22Rv1 (cell line): ENCODE measurements at regions not wholly inside any gene's neighbourhood (a gene's known extent, or its start where the extent isn't known, plus 50 kb on each side); places are given as distances from the start of the nearest gene placed in this dataset.

Experiments used
- H3K27ac ChIP-seq: fragments of 450-650 bp; 2 replicates; pipeline ENCODE4 v1.5.1; 2017
- ZFX ChIP-seq: fragments of 450-650 bp; IDR thresholded peaks from 2 replicates; pipeline ENCODE4 v1.6.1; 2017; ENCODE audit warnings: antibody characterized with exemption, borderline replicate concordance
- TF ChIP-seq, protein P1 (sequence below): fragments of 450-650 bp; IDR thresholded peaks from 2 replicates; pipeline ENCODE4 v1.5.1; 2017; ENCODE audit warnings: mild to moderate bottlenecking

DNA sequence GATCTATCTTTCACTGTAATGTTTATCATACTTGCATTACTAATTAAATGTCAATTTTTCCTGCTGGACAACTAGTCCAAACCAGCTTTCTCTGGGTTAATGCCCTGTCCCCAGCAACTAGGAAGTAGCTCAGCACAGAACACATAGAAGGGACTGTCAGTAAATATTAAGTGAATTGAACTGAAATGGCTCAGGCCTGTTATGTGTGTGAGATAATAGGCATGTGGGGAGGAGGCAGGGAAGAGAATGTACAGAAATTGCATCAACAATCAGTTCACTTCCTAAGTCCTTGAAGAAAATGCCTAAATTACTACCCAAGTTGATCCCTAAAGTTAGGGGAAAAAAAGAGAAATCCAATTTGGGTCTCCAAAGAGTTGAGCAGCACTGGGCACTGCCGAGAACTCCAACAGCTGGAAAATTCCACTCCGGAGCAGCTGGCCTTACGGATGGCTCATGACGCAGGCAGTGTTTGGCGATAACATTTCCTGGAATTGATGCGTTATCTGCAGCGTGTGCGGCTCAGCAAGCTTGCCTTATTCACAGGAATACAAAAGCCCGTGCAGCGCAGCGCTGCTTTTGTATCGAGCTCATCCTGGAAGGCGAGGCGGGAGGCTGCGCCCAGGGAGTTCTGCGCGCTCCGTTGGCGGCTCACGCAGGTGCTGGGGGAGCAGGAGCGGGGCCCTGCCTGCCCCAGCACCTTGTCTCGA lies 297.3 kb upstream of the LCORL start:
- no peak for TF ChIP-seq ZFX
- TF ChIP-seq, protein P1, sequence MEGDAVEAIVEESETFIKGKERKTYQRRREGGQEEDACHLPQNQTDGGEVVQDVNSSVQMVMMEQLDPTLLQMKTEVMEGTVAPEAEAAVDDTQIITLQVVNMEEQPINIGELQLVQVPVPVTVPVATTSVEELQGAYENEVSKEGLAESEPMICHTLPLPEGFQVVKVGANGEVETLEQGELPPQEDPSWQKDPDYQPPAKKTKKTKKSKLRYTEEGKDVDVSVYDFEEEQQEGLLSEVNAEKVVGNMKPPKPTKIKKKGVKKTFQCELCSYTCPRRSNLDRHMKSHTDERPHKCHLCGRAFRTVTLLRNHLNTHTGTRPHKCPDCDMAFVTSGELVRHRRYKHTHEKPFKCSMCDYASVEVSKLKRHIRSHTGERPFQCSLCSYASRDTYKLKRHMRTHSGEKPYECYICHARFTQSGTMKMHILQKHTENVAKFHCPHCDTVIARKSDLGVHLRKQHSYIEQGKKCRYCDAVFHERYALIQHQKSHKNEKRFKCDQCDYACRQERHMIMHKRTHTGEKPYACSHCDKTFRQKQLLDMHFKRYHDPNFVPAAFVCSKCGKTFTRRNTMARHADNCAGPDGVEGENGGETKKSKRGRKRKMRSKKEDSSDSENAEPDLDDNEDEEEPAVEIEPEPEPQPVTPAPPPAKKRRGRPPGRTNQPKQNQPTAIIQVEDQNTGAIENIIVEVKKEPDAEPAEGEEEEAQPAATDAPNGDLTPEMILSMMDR = no peak
- no peak overlapping the region for H3K27ac ChIP-seq

DNA sequence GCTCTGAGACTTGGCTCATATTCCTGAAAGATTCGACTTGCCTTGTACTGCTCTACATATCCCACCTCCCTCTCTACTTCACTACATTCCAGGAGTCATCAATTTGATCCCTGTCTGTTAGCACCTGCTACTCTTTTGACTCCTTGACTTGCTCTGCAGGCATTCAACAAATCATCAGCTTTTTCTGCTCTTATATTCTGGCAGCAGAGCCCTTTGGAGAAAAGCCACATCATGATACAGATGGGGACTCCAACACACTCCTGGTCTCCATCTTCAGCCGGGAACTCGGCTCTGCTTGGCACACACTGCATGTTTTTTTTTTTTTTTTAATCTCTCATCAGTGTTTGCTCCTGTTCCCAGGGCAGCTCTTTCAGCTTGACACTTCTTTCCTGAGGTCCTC lies 293.2 kb upstream of the LCORL start:
- no peak for TF ChIP-seq ZFX
- TF ChIP-seq, protein P1 = no peak
- no peak overlapping the region for H3K27ac ChIP-seq

DNA sequence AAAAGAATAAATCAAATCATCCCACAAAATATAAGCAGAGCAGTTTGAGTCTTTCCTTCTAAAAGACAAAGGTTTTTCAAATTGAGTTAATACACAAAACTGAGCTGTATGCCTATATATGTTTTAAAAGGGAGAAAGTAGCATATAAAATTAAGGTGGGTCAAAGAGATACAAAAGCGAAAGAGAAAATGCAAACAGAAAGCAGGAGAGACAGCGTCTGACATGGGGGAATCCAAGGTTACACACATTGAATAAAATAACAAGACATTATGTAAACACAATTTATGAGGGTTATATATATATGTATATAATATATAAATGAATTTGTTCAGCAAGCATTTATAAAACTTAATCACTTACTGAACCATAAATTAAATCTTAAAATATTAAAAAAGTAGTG lies 276.1 kb upstream of the LCORL start:
- TF ChIP-seq ZFX = no peak
- TF ChIP-seq, protein P1 = no peak
- H3K27ac ChIP-seq = no peak overlapping the region

DNA sequence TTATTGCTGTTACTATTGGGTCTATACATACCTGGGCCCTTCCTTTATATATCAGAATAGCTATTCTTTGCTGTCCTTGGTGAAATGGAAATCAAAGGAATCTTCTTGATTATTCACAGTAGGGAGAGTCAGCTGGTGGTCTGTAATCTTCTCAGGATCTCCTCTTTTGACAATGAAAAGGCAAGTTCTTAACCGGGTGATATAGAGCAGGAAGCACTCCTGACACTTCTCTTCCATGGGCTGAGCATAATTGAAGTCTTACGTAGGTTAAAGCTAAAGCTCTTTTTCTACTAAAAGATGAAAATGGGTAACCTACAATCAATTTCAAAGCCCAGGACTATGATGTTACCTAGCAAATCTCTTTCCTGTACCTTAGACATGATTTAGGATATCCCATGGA lies 274.9 kb upstream of the LCORL start:
- TF ChIP-seq ZFX = no peak
- TF ChIP-seq, protein P1 = no peak

DNA sequence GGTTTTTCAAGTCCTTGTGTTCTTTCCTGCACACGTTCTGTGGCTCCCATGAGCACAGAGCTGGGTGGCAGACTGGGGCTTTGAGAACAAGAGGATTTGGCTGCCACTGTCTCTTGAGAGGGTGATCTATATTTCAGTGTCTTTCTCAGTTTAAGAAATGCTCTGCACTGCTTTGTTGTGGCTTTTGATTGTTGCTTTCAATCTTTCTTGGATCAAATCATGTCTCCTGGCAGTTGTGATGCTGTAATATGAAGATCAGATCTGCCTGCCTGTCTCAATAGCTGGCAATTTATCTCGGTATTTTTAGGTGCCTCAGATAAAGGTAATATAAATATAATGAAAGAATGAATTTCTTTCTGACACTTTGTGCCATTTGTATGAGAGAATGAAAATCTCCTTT lies 273.3 kb upstream of the LCORL start:
- TF ChIP-seq, protein P1 = no peak
- no peak for TF ChIP-seq ZFX
- no peak overlapping the region for H3K27ac ChIP-seq

More for the DNA sequence above, 274.9 kb upstream of the LCORL start:
- H3K27ac ChIP-seq = no peak overlapping the region

DNA sequence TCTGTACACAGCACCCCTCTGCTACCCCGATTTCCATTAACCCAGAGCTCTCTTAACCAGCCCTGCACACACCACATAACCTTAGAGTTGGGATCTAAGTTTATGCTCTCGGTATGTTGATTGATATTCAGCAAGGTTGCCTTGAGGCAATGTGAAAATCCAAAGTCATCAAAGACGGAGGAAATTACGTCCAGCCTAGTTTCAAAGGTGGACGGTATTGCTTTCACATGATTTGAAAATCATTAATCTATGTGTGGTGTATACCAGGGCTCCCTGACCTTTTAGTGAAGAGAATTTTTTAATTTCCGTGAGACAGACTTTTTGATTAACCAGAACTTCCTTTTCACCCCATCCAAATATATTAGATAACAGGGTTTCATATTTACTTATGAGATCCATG lies 272.5 kb upstream of the LCORL start:
- TF ChIP-seq, protein P1 = no peak
- no peak for TF ChIP-seq ZFX
- no peak overlapping the region for H3K27ac ChIP-seq

DNA sequence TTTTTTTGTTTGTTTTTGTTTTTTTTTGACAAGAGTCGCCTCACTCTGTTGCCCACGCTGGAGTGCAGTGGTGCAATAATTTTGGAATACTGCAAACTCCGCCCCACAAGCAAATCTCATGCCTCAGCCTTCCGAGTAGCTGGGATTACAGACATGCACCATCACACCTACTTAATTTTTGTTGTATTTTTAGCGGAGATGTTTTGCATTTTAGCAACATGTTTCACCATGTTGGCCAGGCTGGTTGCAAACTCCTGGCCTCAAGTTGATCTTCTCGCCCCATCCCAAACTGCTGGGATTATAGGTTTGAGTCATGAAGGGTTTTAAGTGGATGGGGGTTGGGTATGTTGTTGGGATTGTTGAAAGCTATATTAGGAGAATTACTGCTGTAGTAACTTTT lies 270.9 kb upstream of the LCORL start:
- H3K27ac ChIP-seq = no peak overlapping the region
- TF ChIP-seq, protein P1 = no peak
- no peak for TF ChIP-seq ZFX
